ENCODE measurements at regions not wholly inside any gene's neighbourhood (a gene's known extent, or its start where the extent isn't known, plus 50 kb on each side); places are given as distances from the start of the nearest gene placed in this dataset.

DNA sequence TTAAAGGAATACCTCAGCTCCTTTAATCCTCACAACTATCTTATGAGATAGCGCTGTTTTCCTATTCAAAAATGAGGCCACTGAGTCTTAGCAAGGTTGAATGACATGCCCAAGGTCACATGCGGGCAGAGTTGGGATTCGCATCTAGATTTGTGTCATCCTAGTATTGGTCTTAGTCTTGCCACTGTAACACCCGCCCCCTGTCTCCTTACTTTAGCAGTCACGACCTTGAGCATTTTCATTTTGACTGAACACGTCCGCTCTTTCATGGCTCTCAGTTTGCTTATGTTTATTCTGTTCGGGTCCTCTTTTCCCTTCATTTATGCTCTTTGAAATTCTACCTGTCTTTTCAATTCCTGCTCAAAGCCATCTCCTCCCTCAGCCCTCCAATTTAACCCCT lies 112.5 kb upstream of the CADPS start:
- H3K4me1 Mint-ChIP-seq (ENCODE audit: low read depth), result no peaks in the 10 kb centered on the region
- no peak overlapping the region for H3K27ac Mint-ChIP-seq (ENCODE audit: unreplicated experiment)
- H3K4me3 Mint-ChIP-seq (ENCODE audit: unreplicated experiment), result no peak overlapping the region
- TF ChIP-seq, protein P1, sequence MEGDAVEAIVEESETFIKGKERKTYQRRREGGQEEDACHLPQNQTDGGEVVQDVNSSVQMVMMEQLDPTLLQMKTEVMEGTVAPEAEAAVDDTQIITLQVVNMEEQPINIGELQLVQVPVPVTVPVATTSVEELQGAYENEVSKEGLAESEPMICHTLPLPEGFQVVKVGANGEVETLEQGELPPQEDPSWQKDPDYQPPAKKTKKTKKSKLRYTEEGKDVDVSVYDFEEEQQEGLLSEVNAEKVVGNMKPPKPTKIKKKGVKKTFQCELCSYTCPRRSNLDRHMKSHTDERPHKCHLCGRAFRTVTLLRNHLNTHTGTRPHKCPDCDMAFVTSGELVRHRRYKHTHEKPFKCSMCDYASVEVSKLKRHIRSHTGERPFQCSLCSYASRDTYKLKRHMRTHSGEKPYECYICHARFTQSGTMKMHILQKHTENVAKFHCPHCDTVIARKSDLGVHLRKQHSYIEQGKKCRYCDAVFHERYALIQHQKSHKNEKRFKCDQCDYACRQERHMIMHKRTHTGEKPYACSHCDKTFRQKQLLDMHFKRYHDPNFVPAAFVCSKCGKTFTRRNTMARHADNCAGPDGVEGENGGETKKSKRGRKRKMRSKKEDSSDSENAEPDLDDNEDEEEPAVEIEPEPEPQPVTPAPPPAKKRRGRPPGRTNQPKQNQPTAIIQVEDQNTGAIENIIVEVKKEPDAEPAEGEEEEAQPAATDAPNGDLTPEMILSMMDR (IDR thresholded peaks at IDR 0.05), result no peak
- DNase-seq (ENCODE audit: low spot score), result no peak
- H3K9me3 Mint-ChIP-seq (ENCODE audit: low read depth), result no peaks in the 10 kb centered on the region
- H3K27me3 Mint-ChIP-seq (ENCODE audit: low read depth), result no peaks in the 10 kb centered on the region
- no peaks in the 10 kb centered on the region for H3K36me3 Mint-ChIP-seq (ENCODE audit: low read depth)

DNA sequence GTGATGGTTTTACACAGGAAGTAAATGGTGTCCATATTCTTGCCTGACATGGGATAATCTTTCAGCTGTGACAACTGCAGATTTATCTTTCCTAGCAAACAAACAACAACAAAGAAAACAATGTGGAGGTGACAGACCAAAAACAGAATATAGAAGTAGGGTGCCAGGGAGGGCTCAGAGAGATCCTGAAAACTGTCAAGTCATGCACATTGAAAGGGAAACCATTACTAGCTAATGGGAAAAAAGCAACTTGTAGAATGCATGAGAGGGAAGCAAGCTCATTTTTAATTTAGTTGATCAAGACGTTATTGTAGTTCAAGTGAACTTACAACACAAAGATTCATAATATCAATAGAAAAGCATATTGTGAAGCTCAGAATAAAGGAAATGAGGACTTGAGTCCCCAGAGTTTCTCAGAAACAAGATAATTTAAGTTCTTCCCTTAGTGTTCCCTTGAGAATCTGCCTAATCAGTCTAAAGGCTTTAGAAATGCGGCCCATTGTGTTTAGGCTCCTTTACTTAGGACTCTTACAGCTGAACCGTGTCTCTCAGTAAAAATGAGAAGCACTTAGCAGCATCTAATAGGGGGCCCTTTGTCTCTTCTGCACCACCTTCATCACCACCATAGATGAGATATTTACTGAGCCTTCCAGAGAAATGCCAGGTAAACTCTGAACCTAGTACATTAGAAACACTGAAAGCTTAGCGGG lies 115.6 kb upstream of the CADPS start:
- Mint-ChIP-seq H3K4me1 (ENCODE audit: low read depth) (no peaks in the 10 kb centered on the region), H3K27ac (ENCODE audit: unreplicated experiment) (no peak overlapping the region), H3K36me3 (ENCODE audit: low read depth) (no peaks in the 10 kb centered on the region), H3K9me3 (ENCODE audit: low read depth) (no peaks in the 10 kb centered on the region), H3K27me3 (ENCODE audit: low read depth) (no peaks in the 10 kb centered on the region), H3K4me3 (ENCODE audit: unreplicated experiment) (no peak overlapping the region)
- TF ChIP-seq, protein P1 (IDR thresholded peaks at IDR 0.05), result no peak
- DNase-seq (ENCODE audit: low spot score), result no peak

DNA sequence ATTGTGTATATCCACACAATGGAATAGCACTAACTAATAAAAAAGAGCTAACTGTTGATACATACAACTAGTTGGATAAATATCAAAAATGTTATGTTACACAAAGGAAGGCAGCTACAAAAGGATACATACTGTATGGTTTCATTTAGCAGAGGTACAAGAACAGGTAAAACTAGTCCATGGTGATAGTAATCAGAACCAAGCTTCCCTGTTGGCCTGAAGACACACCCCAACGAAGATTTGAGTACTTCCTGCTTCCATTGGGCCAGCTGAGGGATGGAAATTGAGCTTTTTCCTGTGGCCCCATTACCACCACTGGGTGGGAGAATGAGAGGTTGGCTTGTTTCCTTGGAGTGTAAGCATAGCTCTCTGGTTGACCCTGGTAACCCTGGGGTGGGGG lies 117.3 kb upstream of the CADPS start:
- Mint-ChIP-seq H3K4me1 (ENCODE audit: low read depth) (no peaks in the 10 kb centered on the region), H3K27me3 (ENCODE audit: low read depth) (no peaks in the 10 kb centered on the region), H3K9me3 (ENCODE audit: low read depth) (no peaks in the 10 kb centered on the region), H3K4me3 (ENCODE audit: unreplicated experiment) (no peak overlapping the region), H3K27ac (ENCODE audit: unreplicated experiment) (no peak overlapping the region), H3K36me3 (ENCODE audit: low read depth) (no peaks in the 10 kb centered on the region)
- DNase-seq (ENCODE audit: low spot score), result no peak
- TF ChIP-seq, protein P1 (IDR thresholded peaks at IDR 0.05), result no peak

DNA sequence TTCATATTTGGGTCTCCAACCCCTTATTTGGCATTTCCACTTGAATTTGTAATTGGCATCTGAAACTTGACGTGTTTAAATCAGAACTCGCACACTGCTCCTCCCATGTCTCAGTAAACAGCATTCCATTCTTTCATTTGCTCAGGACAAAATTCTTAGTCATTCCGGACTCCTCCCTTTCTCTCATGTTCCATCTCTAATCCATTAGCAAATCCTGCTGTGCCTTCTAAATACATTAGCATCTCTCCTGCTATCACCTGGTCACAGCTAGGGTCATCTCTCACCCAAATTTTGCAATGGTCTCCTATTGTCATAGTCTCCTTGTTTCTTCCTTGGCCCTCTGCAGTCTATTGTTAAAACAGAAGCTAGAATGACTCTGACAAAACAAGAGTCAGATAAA lies 119.9 kb upstream of the CADPS start:
- TF ChIP-seq, protein P1 (IDR thresholded peaks at IDR 0.05), result no peak
- no peaks in the 10 kb centered on the region for H3K9me3 Mint-ChIP-seq (ENCODE audit: low read depth)
- no peak for DNase-seq (ENCODE audit: low spot score)
- no peaks in the 10 kb centered on the region for H3K27me3 Mint-ChIP-seq (ENCODE audit: low read depth)
- no peak overlapping the region for H3K4me3 Mint-ChIP-seq (ENCODE audit: unreplicated experiment)
- no peaks in the 10 kb centered on the region for H3K4me1 Mint-ChIP-seq (ENCODE audit: low read depth)
- no peak overlapping the region for H3K27ac Mint-ChIP-seq (ENCODE audit: unreplicated experiment)
- H3K36me3 Mint-ChIP-seq (ENCODE audit: low read depth), result no peaks in the 10 kb centered on the region

DNA sequence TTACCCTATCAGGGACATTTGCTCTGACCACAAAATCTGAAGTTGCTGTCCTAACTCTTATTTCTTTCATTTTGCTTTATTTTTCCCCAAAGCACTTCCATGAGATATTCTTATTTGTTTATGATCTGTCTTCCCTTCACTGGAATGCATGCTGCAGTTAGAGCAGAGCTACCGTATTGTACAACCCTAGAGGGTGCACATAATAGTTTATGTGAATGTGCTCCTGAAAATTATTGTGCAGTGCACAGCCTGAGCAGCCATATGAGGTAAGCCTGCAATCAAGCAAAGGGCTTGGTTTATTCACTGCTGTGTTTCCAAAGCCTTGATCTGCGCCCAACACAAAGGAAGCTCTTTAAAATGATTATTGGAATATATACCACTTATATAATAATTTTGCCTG lies 120.3 kb upstream of the CADPS start:
- no peak for DNase-seq (ENCODE audit: low spot score)
- Mint-ChIP-seq H3K4me1 (ENCODE audit: low read depth) (no peaks in the 10 kb centered on the region), H3K36me3 (ENCODE audit: low read depth) (no peaks in the 10 kb centered on the region), H3K27ac (ENCODE audit: unreplicated experiment) (no peak overlapping the region), H3K27me3 (ENCODE audit: low read depth) (no peaks in the 10 kb centered on the region), H3K4me3 (ENCODE audit: unreplicated experiment) (no peak overlapping the region), H3K9me3 (ENCODE audit: low read depth) (no peaks in the 10 kb centered on the region)
- TF ChIP-seq, protein P1 (IDR thresholded peaks at IDR 0.05), result no peak
